ENCODE measurements at regions not wholly inside any gene's neighbourhood (a gene's known extent, or its start where the extent isn't known, plus 50 kb on each side); places are given as distances from the start of the nearest gene placed in this dataset.

DNA sequence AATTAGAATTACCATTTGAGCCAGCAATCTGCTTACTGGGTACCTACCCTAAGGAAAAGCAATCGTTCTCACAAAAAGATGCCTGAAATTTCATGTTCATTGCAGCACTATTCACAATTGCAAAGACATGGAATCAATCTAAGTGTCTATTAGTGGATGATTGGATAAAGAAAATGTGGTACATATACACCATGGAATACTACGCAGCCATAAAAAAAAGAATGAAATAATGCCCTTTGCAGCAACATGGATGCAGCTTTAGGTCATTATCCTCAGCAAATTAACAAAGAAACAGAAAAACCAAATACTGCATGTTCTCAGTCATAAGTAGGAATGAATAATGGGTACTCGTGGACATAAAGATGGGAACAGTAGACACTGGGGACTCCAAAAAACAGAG is 89.8 kb upstream of the MAP1LC3B2 start:
- Histone ChIP-seq H3K27me3 (no peaks in the 10 kb centered on the region), H3K4me1 (no peaks in the 10 kb centered on the region), H3K27ac (no peak overlapping the region), H3K36me3 (no peaks in the 10 kb centered on the region), H3K4me3 (no peak overlapping the region), H3K9me3 (no peaks in the 10 kb centered on the region)
- no peak for TF ChIP-seq POLR2A (IDR thresholded peaks at IDR 0.05)
- TF ChIP-seq, protein P1, sequence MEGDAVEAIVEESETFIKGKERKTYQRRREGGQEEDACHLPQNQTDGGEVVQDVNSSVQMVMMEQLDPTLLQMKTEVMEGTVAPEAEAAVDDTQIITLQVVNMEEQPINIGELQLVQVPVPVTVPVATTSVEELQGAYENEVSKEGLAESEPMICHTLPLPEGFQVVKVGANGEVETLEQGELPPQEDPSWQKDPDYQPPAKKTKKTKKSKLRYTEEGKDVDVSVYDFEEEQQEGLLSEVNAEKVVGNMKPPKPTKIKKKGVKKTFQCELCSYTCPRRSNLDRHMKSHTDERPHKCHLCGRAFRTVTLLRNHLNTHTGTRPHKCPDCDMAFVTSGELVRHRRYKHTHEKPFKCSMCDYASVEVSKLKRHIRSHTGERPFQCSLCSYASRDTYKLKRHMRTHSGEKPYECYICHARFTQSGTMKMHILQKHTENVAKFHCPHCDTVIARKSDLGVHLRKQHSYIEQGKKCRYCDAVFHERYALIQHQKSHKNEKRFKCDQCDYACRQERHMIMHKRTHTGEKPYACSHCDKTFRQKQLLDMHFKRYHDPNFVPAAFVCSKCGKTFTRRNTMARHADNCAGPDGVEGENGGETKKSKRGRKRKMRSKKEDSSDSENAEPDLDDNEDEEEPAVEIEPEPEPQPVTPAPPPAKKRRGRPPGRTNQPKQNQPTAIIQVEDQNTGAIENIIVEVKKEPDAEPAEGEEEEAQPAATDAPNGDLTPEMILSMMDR (IDR thresholded peaks at IDR 0.05), result no peak
- no peak for DNase-seq
- 58% methylated on average over 3 of the region's 3 CpGs for WGBS (ENCODE audit: insufficient coverage, low coverage, low lambda C conversion rate, missing lambda C conversion rate)
- intact Hi-C loops (cut with DNase I), result no loop called here
- ATAC-seq, result no peak

DNA sequence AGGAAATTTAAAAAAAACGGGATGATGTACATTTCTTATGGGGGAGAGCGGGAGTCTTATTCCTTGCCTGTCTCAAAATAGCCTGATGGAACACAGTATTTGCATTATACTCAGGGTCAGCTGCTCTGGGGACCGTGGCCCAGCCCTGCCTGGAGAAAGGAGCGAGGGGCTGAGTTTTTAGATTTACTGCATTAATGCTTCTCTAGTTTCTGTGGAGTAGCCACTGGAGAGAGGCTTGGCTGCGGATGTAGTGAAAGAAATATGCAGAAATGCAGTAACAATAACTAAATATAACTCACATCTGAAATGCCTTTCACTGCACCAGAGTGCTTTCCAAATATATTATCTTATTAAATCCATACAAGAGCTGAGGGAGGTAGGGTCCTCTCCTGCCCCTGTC is 87.6 kb upstream of the MAP1LC3B2 start:
- no peaks in the 10 kb centered on the region for H3K4me1 ChIP-seq
- H3K27me3 ChIP-seq, result no peaks in the 10 kb centered on the region
- WGBS (ENCODE audit: insufficient coverage, low coverage, low lambda C conversion rate, missing lambda C conversion rate), result 63% methylated on average over 5 of the region's 5 CpGs
- no peaks in the 10 kb centered on the region for H3K36me3 ChIP-seq
- DNase-seq (no peak), ATAC-seq (no peak)
- no peak for TF ChIP-seq POLR2A (IDR thresholded peaks at IDR 0.05)
- TF ChIP-seq, protein P1 (IDR thresholded peaks at IDR 0.05), result no peak
- no peak overlapping the region for H3K27ac ChIP-seq
- no peak overlapping the region for H3K4me3 ChIP-seq
- no peaks in the 10 kb centered on the region for H3K9me3 ChIP-seq
- intact Hi-C loops (cut with DNase I), result no loop called here

DNA sequence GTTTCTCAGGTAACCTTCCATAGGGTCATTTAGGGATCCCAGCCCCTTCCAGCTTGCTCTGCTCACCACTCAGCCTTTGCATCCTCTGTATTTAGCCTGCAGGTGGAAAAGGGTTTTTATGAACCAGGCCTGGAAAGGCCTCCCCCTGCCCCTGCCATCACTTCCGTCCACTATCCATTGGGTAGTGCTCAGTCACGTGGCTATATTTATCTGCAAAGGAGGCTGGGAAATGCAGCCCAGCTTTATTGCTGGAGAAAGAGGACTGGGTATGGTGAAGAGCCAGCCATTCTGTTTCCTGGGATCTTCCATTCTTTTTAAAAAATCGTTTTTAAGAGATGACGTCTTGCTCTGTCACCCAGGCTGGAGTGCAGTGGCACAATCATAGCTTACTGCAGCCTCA is 87.0 kb upstream of the MAP1LC3B2 start:
- Histone ChIP-seq H3K27me3 (no peaks in the 10 kb centered on the region), H3K36me3 (no peaks in the 10 kb centered on the region), H3K4me3 (no peak overlapping the region), H3K27ac (no peak overlapping the region), H3K9me3 (no peaks in the 10 kb centered on the region), H3K4me1 (no peaks in the 10 kb centered on the region)
- TF ChIP-seq, protein P1 (IDR thresholded peaks at IDR 0.05), result no peak
- no peak for TF ChIP-seq POLR2A (IDR thresholded peaks at IDR 0.05)
- no peak for ATAC-seq
- intact Hi-C loops (cut with DNase I), result no loop called here
- no peak for DNase-seq
- WGBS (ENCODE audit: insufficient coverage, low coverage, low lambda C conversion rate, missing lambda C conversion rate), result 40% methylated on average over 4 of the region's 4 CpGs

DNA sequence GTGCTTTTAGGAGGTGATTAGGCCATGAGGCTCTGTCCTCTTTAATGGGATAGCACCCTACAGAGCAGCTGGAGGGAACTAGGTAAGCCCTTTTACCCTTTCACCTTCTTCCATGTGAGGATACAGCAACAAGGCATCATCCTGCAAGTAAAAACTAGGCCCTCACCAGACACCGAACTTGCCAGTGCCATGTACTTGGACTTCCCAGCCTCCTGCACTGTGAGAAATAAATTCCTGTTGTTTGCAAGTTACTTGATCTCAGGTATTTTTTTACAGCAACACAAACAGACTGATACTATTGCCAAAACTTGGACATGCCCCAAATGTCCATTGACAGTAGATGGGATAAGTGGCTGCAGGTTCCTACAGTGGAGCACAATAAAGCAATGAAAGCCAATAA is 85.8 kb upstream of the MAP1LC3B2 start:
- no CpG with 5 or more reads among the region's 1 CpG for WGBS (ENCODE audit: insufficient coverage, low coverage, low lambda C conversion rate, missing lambda C conversion rate)
- no peak overlapping the region for H3K27ac ChIP-seq
- DNase-seq (no peak), ATAC-seq (no peak)
- TF ChIP-seq POLR2A (IDR thresholded peaks at IDR 0.05), result no peak
- TF ChIP-seq, protein P1 (IDR thresholded peaks at IDR 0.05), result no peak
- H3K9me3 ChIP-seq, result no peaks in the 10 kb centered on the region
- no peak overlapping the region for H3K4me3 ChIP-seq
- no peaks in the 10 kb centered on the region for H3K27me3 ChIP-seq
- intact Hi-C loops (cut with DNase I), result no loop called here
- no peaks in the 10 kb centered on the region for H3K4me1 ChIP-seq
- H3K36me3 ChIP-seq, result no peaks in the 10 kb centered on the region

DNA sequence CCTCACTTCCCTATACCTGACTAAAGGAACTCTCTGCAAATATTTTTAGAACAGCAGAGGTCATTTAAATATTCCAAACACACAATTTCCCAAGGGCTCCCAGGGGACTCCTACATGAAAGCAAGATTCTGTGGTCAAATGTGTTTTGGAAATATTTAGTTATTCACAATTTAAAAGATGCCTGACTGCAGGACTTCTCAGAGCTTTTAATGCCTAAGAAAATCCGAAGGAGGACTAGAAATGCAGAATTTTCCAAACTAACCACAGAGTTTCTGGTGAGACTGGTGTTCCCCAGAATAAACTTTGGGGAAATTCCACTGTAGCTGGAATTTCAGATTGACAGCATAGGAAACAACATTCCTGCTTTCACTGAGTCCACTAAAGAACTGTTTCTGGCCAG is 84.8 kb upstream of the MAP1LC3B2 start:
- DNase-seq (no peak), ATAC-seq (no peak)
- Histone ChIP-seq H3K4me1 (no peaks in the 10 kb centered on the region), H3K27me3 (no peaks in the 10 kb centered on the region), H3K9me3 (no peaks in the 10 kb centered on the region), H3K36me3 (no peaks in the 10 kb centered on the region), H3K4me3 (no peak overlapping the region), H3K27ac (no peak overlapping the region)
- TF ChIP-seq POLR2A (IDR thresholded peaks at IDR 0.05), result no peak
- TF ChIP-seq, protein P1 (IDR thresholded peaks at IDR 0.05), result no peak
- intact Hi-C loops (cut with DNase I), result no loop called here
- WGBS (ENCODE audit: insufficient coverage, low coverage, low lambda C conversion rate, missing lambda C conversion rate), result 50% methylated on average over 1 of the region's 1 CpG

Data from right lobe of liver (tissue), 6 donors.